GM18511 (cell line): ENCODE measurements at regions not wholly inside any gene's neighbourhood (a gene's known extent, or its start where the extent isn't known, plus 50 kb on each side); places are given as distances from the start of the nearest gene placed in this dataset.
A peak's percentile ranks its signal among the peaks of the same experiment; 100 is the strongest.

Experiments used
- ATAC-seq: cut with Tn5 transposase; IDR thresholded peaks from one replicate; pipeline ENCODE4 v1.9.1; 2021; ENCODE audit warnings: mild to moderate bottlenecking, moderate library complexity; ENCODE audit not compliant: unreplicated experiment

DNA sequence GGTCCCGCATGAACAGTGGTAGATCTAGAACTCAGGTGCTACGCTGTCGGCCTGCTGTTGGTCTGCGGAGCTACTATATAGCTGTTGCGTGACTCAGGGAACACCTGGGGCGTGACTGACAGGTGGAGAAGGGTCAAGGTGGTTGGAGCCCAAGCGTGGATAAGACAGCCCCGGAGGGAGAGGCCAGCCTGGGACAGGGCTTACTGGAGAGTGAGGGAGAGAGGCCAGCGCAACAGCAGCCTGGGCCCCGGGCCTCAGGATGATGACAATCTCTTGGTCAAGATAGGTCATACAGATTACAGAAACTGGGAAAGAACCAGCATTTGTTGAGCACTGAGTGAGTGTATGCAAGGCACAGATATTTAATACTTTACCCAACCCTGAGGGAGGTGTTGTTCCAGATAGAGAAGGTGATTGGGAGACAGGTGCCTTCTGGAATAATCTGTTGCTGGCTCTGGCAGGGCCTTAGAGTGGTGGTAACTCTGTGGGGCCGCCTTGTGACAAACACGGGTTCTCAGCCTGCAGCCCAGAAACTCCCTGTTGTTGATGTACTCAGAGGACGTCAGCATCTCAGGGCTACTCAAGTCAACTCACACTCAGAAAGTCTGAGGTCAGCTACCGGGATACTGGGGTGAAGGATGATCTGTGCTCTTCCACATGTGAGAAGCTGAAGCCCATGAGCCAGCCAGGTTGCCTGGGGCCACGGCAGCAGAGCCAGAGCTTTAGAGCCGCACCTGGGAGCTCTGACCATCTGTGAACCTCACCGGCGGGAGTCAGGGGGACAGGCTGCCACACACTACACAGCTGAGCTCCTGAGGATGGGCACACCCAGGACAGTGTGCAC is 265.4 kb upstream of the HES1 start:
- ATAC-seq: no peak

DNA sequence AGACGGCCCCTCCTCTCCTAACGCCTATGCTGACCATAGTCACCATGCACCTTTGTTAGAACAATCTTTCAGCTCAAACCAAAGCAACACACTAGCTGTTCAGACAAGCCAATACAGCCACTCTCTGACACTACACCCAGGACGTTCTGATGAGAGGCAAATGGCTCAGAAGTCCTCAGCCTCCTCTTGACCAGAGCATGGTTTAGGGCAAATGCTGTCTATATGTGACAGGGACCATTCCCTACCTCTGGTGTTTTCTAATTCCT is 264.8 kb upstream of the HES1 start:
- no peak for ATAC-seq

DNA sequence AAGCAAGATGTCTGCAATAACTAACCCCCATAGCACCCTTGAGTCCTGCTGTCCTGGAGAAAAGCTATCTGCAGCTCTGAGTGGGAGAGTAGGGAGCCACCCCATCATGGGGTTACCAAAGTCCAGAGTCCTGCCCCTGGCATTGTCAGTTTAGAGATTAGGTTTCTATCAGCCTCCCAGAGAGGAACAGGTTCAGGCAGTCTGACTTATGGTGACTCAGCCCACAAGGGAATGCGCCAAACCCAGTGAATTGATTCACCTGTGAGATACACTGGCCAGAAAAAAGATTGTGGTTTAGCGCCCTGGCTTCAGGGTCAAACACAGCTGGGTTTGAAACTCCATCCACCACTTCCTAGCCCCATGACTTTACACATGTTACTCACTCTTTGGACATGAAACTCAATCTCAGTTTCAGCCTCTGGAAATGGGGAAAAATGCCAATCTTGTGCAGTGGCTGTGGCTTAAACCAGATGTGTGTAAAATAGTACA is 263.6 kb upstream of the HES1 start:
- peak; percentile 88 for ATAC-seq

DNA sequence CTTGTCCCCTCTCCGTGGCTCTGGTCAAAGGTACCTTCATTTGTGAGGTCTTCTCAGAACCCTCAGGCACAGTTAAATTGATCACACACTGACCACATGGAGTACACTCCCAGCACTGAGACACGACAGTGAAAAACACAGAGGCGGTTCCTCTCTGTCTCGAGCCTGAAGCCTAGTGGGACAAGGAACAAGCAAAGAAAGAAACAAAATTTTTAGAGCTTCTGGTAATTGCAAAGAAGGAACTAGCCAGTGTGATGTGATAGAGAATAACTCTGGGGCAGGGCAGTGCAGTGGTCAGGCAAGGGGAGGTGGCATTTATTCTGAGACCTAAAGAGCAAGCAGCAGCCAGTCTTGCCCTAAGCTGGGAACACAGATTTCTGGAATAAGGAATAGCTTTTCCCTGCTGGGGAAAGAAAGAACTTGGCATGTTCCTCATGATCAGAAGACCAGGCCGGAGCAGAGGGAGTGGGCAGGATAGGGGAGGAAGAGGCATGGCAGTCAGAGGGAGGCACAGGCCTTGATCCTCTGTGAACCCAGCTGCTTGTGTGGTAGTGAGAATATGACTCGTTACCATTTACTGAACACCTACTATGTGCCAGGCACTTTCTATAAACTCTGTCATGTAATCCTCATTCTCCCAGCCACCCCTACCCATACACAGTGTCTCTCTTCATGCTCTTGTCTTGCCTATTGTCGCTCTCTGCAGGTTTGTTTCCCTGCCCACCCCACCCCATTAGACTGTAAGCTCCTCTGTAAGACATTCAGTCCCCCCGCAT is 262.3 kb upstream of the HES1 start:
- ATAC-seq: no peak

DNA sequence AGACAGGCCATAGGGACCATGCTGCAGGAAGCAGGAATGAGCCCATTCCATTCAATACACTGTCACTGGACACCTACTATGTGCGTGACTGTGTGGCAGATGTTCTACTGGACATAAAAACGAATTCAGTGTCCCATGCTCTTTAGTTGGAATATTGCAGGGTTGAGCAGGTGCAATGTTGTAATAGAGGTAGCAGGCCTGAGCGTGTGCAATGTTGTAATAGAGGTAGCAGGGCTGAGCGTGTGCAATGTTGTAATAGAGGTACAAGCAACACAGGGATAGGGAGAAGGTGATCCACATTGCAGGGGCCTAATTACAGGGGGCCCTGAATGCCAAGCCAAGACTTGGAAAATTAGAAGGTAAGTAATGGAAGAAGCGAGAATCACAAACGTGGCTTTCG is 261.4 kb upstream of the HES1 start:
- no peak for ATAC-seq

DNA sequence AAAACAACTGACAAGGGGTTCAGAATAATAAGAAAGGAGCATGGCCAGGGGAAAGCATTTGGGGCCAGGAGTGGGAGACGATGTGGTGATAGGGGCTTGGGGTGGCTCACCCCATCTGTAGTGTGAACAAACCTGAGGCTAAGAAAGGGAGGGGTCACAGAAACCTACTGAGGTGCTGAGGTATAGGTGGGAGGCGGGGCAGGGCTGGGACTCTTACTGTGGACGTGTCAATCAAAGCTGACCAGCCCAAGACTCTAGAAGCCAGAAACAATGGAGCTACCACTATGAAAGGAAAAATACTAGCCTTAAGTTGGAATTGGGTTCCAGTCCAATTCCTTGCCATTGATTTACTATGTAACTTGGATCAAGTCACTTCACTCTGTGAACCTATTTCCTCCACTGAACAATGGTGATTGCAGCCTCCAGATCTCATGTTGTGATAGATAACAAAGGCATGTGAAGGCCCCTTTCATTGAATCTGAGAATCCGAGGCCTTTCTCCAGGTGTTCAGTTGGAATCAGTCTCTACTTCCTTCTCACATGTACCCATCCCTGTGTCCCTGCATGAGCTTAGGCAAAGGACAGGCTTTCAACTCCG is 260.9 kb upstream of the HES1 start:
- ATAC-seq: no peak

DNA sequence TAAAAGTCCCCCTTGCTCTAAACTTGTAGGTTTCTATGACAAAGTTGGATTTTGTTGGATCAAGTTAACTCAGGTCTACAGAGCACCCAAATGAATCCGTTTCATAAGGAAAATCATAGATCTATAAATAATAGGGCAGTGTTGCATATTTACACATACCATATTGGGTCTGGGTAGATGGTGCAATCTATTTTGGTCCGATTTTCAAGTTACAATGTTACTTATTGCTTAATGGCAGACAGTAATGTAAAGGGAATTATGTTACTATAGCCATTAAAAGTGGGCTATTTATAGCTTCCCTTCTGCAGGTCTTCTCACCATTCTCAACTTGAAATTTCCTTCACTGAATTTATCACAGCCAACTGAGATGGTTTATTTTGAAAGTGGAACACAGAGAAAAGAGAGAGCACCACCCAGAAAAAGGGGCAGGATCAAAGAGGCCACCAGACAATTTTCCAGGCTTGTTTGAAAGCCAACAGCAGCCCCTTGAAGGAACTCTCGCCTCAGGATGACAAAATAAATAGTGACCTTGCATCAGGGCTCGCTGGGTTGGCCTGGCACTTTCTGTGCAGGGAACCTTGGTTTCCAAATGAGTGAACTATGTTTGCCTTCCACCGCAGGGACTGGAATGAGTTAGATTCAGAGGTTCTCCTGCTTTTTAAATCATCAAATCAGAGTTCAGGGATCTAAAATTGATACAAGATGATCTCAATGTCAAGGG is 260.2 kb upstream of the HES1 start:
- no peak for ATAC-seq

DNA sequence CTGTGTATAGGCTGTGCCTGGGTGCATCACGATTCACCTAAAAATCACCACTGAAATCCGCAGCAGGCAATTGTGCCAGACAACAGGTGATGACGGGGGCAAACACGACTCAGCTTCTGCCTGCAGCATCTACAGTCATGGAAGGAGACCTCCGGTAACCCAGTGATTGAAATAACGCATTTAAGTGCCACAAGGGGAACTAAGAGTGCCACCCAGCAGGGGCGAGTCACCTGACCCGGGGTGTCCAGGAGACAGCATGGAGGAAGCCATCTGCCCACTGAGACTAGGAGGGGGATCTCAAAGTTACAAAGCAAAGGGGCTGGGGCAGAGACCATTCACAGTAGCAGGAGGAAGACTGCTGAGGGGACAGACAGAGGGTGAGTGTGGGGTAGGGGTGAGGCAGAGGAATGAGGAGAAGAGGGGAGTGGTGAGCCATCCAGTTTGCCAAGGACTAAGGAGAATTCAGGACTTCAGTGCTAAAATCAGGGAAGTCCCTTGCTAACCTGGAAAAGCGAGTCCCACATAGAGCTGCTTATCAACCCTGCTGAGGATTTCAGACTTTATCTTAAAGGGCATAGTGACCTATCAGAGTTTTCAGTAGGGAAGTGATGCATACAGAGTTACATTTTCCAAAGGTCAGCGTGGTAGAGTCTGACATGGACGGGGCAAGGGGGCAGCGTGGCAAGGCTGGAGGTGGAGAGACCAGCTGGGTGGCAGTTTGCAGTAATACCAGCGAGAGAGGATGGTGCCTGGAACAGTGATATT is 256.7 kb upstream of the HES1 start:
- ATAC-seq: no peak

DNA sequence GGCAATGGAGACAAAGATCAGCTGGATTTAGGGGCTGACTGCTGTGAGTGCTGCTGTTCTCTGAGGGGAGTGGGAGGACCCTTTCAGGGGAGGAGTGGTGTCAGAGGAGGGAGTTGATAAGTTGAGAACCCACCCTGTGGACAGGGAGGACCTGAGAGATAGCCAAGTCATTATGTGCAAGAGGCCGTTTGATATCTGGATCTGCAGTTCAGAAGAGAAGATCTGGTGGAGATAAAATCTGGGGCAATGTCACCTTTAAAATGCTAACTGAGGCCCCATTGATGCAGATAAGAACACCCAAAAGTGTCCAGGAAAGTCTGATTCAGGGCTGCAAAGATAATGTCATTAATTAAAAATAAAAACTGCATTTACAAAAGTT is 256.1 kb upstream of the HES1 start:
- no peak for ATAC-seq

DNA sequence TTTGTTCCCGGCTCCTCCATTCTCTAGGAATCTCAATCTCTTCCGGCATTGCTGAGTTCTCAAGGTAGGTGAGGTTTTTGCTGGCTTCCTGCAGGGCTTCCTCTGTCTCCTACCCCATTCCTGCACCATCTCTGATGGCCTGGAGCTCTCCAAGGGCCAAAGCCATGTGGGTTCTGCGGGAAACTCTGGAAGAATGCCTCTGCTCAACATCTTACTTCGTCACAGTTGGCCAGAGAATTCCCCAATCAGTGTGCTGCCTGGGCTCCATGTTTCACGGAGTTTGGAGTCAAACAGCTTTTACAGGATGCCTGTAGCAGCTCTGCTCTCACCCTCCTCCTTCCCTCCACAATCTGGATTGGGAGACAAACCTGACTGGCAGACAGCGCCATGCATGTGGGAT is 253.9 kb upstream of the HES1 start:
- ATAC-seq: no peak

DNA sequence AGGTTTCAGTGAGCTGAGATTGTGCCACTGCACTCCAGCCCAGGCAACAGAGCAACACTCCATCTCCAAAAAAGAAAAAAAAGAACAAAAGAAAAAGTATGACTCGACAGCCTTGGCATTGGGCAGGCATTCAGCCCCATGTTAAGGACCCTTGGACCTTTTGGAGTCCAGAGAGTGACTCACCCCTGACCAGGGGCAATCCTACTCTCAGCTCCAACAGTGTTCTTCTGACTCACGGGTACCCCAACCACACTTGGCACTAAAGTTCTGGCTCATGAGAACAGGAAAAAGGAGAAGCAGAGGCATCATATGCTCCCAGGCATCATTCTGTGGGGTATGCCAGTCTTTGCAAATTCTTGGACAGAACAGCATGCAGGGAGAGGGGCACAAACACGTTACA is 252.4 kb upstream of the HES1 start:
- ATAC-seq: no peak

DNA sequence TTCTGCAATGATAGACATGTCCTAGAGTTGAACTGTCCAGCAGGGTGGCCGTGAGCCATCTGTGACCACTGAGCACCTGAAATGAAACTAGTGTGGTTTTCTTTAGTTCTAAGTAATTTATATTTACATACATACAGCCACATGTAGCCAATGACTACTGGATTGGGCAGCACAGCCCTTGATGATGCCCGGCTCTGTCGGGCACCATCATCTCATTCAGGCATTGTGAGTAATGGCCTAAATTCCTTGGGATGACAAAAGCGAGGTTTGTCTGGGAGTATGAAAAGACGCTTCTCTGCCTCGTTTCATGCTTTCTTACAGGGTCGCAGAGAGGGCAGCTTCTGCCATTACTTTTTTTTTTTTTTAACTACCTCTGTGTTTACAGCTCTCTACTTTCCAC is 251.9 kb upstream of the HES1 start:
- ATAC-seq: no peak

DNA sequence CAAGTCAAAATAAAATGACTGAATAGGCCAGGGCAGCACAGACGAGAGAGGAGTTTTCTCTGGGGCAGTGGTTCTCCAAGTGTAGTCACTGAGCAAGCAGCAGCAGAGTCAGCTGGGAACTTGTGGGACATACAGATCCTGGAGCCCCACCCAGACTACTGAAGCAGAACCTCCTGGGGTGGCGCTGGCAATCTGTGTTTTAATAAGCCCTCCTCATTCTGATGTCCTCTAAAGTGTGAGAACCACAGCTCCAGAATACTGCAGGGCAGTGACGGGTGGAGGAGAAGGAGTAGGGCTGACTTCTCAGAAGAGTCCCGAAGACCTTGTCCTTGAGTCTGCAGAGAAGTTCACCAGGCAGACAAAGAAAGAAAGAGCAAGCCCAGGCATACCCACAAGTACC is 251.3 kb upstream of the HES1 start:
- no peak for ATAC-seq

DNA sequence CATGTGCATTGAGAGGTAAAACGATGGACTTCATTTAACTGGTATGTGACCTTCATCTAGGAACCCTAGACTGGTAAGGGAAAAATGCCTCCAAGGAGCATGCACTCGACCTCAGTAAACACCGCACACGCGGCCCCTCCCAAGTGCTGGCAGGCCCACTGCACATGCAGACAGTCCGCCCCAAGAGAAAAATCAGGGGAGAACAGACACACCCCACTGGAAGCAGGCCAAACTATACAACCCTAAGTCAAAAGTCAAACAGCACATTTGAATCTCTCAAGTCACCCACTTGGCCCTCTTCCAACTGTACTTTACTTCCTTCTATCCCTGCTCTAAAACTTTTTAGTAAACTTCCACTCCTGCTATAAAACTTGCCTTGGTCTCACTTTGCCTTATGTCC is 250.1 kb upstream of the HES1 start:
- no peak for ATAC-seq

DNA sequence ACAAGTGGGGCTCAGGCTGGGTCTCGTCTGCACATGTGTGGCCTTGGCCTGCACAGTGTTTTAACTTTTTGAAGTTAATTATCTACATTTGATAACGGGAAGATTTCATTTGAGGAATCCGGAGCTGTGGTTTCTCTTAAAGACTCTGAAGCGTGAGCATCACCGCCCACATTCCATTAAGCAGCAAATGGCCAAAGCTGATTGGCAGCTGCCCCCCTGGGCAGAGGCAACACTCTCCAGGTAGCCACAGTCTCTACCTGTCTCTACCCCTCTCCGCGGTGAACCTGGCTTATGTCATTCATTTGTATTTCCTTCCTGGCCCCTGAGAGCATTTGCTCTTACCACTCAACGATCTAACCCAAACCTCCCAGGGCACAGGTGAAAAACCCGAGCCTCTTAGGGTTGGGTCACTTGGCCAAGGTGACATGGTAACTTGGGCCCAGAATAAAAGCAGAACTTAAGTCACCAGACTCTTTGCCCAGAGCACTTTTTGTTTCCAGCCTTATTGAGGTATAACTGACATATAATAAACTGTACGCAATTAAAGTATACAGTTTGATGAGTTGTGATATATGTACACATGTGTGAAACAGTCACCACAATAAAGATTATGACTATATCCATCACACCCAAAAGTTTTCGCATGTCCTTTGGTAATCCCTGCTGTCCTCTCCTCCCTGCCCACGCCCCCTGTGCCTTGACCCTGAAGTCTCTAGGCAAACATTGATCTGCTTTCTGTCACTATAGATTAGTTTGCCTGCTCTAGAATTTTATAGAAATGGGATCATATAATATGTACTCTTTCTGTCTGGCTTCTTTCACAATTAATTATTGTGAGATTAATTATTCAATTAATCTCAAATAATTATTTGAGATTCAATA is 245.7 kb upstream of the HES1 start:
- no peak for ATAC-seq

DNA sequence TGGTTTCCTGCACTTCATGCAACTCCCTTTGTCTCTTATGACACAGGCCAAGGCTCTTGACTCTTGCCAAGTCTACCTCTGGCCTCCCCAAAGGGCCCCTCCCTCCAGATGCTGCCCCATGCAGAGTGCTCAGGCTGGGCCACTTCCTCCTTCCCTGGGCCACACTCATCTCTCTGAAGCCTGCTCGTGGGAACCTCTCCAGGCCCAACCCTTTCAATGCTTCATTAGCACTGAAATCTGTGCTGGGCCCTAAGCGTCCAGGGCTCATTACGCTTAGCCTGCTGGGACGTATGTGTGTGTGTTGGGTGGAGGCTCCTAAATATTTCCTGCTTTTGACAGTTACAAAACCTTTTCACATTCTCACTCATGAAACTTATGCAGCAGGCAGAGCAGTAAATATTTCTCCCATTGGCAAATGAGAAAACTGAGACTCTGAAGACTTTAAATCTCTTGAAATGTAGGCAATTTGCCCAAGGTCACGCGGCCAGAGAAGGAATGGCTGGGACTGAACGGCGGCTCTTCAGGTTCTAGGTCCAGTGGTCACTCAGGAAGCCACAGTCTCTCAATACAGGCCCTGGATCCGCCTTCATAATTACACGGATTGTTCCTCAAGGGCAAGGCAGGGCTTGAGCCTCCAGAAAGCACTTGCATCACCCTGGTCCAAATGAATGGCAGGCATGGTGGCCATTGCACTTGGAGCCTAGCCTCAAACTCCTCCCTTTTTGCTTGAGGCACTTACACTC is 241.7 kb upstream of the HES1 start:
- ATAC-seq: no peak

DNA sequence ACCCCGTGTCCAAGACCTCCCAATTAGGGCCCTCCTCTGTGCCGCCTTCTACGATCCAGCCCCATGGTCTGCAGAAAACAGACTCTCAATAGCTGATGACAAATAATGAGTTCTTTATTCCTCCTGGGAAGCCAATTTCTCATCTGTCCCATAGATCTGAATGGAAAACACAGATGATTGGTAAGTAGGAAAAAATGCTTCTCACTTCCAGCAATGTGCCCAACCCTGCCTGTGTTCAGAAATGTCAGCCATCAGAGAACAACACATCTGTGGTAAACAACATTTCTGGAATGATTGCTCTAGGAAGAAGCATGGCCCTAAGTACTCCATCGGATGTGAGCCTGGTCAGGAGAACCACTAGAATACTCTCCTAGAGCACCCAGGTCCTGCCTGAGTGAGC is 240.5 kb upstream of the HES1 start:
- ATAC-seq: no peak

DNA sequence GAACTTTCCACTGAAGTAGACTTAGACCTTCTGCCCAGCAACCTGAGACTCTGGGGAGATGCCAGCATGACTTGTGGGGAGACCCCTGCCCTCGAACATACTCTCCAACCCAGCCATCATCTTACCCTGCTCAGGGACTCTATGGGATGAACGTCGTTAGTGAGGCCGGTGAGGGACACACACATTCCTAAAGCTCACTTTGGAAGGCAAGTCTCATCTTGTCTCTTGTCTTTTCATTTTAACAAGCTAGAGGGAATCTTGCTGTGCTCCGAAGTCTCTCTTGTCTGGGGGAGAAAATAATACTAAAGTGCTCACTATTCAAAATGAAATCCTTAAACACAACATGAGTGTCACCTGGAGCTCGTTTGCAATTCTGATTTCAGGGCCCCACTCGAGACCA is 239.5 kb upstream of the HES1 start:
- no peak for ATAC-seq

DNA sequence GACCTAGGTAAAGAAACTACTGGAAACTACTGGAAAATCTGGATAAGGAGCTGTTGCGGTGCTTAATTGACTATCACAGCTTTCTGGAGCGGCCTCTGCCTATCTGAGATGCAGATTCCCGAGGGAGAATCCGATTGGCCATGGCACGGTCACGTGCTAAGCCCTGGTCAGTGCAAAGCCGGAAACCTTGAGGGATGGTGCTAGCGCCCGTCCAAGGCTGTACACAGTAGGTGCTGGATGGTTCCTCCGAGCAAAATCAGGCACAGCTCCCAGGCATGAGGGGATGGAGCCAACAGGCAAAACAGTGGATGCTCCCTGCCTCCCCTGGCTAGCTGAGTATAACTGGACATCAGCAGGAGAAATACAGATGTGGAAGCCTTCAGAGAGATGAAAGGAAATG is 238.7 kb upstream of the HES1 start:
- ATAC-seq: no peak
